Adrenal gland (tissue), 5 donors: ENCODE measurements at regions not wholly inside any gene's neighbourhood (a gene's known extent, or its start where the extent isn't known, plus 50 kb on each side); places are given as distances from the start of the nearest gene placed in this dataset.

ENCODE experiments used
- POLR2A ChIP-seq, 2 donors: fragments of 450-650 bp; IDR thresholded peaks; one replicate each; pipeline ENCODE4 v1.6.1; 2017; ENCODE audit warnings: antibody characterized with exemption in 2 of 2, mild to moderate bottlenecking in 2 of 2, moderate library complexity in 1 of 2
- TF ChIP-seq, protein P1 (sequence below), 6 experiments: fragments of 450-650 bp in 4 of 6; fragments of 200-600 bp in 2 of 6; sonication (generic) in 1 of 6; IDR thresholded peaks; 1 replicate in 5 of 6; 2 replicates in 1 of 6; pipeline versions ENCODE4 v1.5.1 to v1.8.0; 2016 to 2021; ENCODE audit warnings: antibody characterized with exemption in 6 of 6, mild to moderate bottlenecking in 2 of 6, moderate library complexity in 1 of 6
- donor health status: DM: no; HTN: no; CAD: no.

DNA sequence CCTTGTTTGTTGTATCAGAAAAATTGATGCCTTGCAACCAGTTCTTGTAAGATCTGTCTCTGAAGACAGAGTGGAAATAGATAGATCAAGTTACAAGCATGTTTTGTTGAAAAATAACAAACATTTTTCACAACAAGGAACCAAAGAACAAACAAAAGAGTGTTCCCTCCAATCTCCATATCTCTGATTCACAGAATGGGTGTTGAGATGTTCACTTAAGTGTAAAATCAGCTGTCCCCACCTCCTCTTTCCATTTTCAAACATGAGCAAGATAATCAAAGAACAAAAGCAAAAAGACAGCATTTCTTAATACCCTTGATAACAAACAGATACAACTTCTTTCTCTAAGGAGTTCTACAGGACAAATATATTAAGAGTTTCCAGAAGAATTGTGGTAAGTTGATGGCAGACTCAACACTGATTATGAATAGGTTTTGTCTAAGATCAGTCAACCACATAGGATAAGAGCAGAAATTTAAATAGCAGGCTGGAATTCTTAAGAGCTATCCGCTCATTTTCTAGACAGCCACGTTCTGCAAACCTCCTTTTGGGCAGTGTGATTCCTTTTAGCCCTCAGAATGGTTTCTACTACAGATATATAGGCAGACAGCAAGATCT is 970.9 kb upstream of the AUTS2 start:
- TF ChIP-seq, protein P1, sequence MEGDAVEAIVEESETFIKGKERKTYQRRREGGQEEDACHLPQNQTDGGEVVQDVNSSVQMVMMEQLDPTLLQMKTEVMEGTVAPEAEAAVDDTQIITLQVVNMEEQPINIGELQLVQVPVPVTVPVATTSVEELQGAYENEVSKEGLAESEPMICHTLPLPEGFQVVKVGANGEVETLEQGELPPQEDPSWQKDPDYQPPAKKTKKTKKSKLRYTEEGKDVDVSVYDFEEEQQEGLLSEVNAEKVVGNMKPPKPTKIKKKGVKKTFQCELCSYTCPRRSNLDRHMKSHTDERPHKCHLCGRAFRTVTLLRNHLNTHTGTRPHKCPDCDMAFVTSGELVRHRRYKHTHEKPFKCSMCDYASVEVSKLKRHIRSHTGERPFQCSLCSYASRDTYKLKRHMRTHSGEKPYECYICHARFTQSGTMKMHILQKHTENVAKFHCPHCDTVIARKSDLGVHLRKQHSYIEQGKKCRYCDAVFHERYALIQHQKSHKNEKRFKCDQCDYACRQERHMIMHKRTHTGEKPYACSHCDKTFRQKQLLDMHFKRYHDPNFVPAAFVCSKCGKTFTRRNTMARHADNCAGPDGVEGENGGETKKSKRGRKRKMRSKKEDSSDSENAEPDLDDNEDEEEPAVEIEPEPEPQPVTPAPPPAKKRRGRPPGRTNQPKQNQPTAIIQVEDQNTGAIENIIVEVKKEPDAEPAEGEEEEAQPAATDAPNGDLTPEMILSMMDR (IDR thresholded peaks at IDR 0.05): no peak
- TF ChIP-seq POLR2A (IDR thresholded peaks at IDR 0.05): no peak
